Breast epithelium (tissue), 3 donors: ENCODE measurements at regions not wholly inside any gene's neighbourhood (a gene's known extent, or its start where the extent isn't known, plus 50 kb on each side); places are given as distances from the start of the nearest gene placed in this dataset.

Experiments
- POLR2AphosphoS5 ChIP-seq, 3 donors: sonication (generic); formaldehyde crosslinking; IDR thresholded peaks; one replicate each; pipeline ENCODE4 v1.6.1; 2017; ENCODE audit warnings: antibody characterized with exemption in 3 of 3
- TF ChIP-seq, protein P1 (sequence below), 3 donors: fragments of 450-650 bp; IDR thresholded peaks; one replicate each; pipeline ENCODE4 v1.5.1; 2016 to 2017; ENCODE audit warnings: antibody characterized with exemption in 3 of 3, mild to moderate bottlenecking in 3 of 3, moderate library complexity in 3 of 3

DNA sequence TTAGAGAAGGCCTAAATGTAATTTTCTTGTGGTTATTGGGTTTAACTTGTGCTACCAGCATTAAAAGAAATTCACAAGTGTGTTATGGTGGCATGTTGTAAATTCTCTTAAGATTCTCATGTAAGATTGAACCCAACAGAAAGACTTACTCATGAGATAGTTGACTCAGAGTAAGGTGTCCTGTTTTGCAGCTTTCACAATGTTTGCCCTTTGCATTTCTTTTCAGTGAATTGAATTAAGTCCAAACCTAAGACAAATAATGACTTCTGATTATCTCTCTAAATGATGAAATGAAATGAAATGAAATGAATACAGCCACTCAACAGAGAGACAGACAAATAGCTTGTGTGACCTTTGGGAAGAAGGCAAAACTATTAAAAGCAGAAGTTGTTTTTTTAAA lies 1696.9 kb upstream of the WWC1 start:
- TF ChIP-seq, protein P1, sequence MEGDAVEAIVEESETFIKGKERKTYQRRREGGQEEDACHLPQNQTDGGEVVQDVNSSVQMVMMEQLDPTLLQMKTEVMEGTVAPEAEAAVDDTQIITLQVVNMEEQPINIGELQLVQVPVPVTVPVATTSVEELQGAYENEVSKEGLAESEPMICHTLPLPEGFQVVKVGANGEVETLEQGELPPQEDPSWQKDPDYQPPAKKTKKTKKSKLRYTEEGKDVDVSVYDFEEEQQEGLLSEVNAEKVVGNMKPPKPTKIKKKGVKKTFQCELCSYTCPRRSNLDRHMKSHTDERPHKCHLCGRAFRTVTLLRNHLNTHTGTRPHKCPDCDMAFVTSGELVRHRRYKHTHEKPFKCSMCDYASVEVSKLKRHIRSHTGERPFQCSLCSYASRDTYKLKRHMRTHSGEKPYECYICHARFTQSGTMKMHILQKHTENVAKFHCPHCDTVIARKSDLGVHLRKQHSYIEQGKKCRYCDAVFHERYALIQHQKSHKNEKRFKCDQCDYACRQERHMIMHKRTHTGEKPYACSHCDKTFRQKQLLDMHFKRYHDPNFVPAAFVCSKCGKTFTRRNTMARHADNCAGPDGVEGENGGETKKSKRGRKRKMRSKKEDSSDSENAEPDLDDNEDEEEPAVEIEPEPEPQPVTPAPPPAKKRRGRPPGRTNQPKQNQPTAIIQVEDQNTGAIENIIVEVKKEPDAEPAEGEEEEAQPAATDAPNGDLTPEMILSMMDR (IDR thresholded peaks at IDR 0.05) = no peak
- TF ChIP-seq POLR2AphosphoS5 (IDR thresholded peaks at IDR 0.05) = no peak
